Keratinocyte (primary cell): ENCODE measurements at regions not wholly inside any gene's neighbourhood (a gene's known extent, or its start where the extent isn't known, plus 50 kb on each side); places are given as distances from the start of the nearest gene placed in this dataset.

Source experiments
- DNase-seq: peaks from one replicate; pipeline ENCODE4 v3.0.0-alpha.2; 2011; ENCODE audit warnings: low read depth, missing footprints, low spot score
- FAIRE-seq: peaks from 2 replicates; lab custom pipeline; 2011; peaks lifted over from hg19 to GRCh38; lab: Jason Lieb, UNC
- H2AFZ ChIP-seq: 2 replicates; pipeline ENCODE4 v1.6.0; 2012; ENCODE audit warnings: low read length, control low read depth, inconsistent platforms; ENCODE audit not compliant: control insufficient read depth
- H3K27ac ChIP-seq: 2 replicates; pipeline ENCODE4 v1.5.1; 2011; ENCODE audit warnings: low read length; ENCODE audit not compliant: control insufficient read depth, insufficient read depth
- H3K27me3 ChIP-seq: 3 replicates; pipeline ENCODE4 v1.6.0; 2011; ENCODE audit warnings: low read length; ENCODE audit not compliant: control insufficient read depth, insufficient read depth; ENCODE audit errors: extremely low read depth
- H3K36me3 ChIP-seq, 2 experiments: 2 replicates in 1 of 2; 3 replicates in 1 of 2; pipeline ENCODE4 v1.5.1; 2011; ENCODE audit warnings: low read length in 2 of 2, mild to moderate bottlenecking in 1 of 2; ENCODE audit not compliant: control insufficient read depth in 2 of 2, insufficient read depth in 2 of 2; ENCODE audit errors: extremely low read depth in 1 of 2
- H3K4me1 ChIP-seq: 3 replicates; pipeline ENCODE4 v1.5.1; 2011; ENCODE audit warnings: low read length; ENCODE audit not compliant: control insufficient read depth, insufficient read depth; ENCODE audit errors: extremely low read depth
- H3K4me2 ChIP-seq: 3 replicates; pipeline ENCODE4 v1.6.0; 2011; ENCODE audit warnings: low read depth, low read length; ENCODE audit not compliant: control insufficient read depth, insufficient read depth; ENCODE audit errors: extremely low read depth
- H3K4me3 ChIP-seq, 3 experiments: fragments of 200-600 bp in 1 of 3; sonication (generic) in 1 of 3; 2 replicates in 2 of 3; 3 replicates in 1 of 3; pipeline ENCODE4 v1.5.1; 2011 to 2016; ENCODE audit warnings: low read length in 3 of 3, mild to moderate bottlenecking in 3 of 3, control low read depth in 2 of 3, inconsistent platforms in 1 of 3, low read depth in 1 of 3, mixed read lengths in 1 of 3, mixed run types in 1 of 3, moderate library complexity in 1 of 3; ENCODE audit not compliant: control insufficient read depth in 2 of 3, insufficient read depth in 2 of 3; ENCODE audit errors: extremely low read depth in 1 of 3
- H3K79me2 ChIP-seq: 2 replicates; pipeline ENCODE4 v1.6.0; 2012; ENCODE audit warnings: low read length; ENCODE audit not compliant: control insufficient read depth, insufficient read depth
- H3K9ac ChIP-seq: 3 replicates; pipeline ENCODE4 v1.6.0; 2011; ENCODE audit warnings: low read length; ENCODE audit not compliant: control insufficient read depth, insufficient read depth; ENCODE audit errors: extremely low read depth
- H3K9me1 ChIP-seq: 3 replicates; pipeline ENCODE4 v1.6.0; 2011; ENCODE audit warnings: low read length; ENCODE audit not compliant: control insufficient read depth, insufficient read depth; ENCODE audit errors: extremely low read depth
- H3K9me3 ChIP-seq: 2 replicates; pipeline ENCODE4 v1.5.1; 2012; ENCODE audit warnings: low read depth, low read length; ENCODE audit not compliant: control insufficient read depth
- H4K20me1 ChIP-seq: 3 replicates; pipeline ENCODE4 v1.6.0; 2011; ENCODE audit warnings: low read length; ENCODE audit not compliant: control insufficient read depth, insufficient read depth; ENCODE audit errors: extremely low read depth
- EZH2 ChIP-seq: IDR thresholded peaks from one replicate; pipeline ENCODE4 v1.6.1; 2012; ENCODE audit warnings: inconsistent platforms, mild to moderate bottlenecking, low read length, moderate library complexity
- dilution Hi-C: fragments of 300-500 bp; cut with MboI; formaldehyde crosslinking; loops from one replicate; pipeline ENCODE4 v1.7.0; 2020; ENCODE audit warnings: low sequenced_read_pairs; ENCODE audit not compliant: extremely low pct_ligation_motif_present
- TF ChIP-seq, protein P1 (sequence below), 3 experiments: IDR thresholded peaks in 1 of 3; conservative IDR thresholded peaks in 1 of 3; optimal IDR thresholded peaks in 1 of 3; 2 replicates in 2 of 3; 3 replicates in 1 of 3; pipeline versions ENCODE3 to v1.5.1; 2011; ENCODE audit warnings: low read length in 3 of 3, mild to moderate bottlenecking in 3 of 3, moderate library complexity in 2 of 3, control low read depth in 1 of 3, inconsistent platforms in 1 of 3; ENCODE audit not compliant: insufficient read depth in 2 of 3; ENCODE audit errors: extremely low read depth in 1 of 3

DNA sequence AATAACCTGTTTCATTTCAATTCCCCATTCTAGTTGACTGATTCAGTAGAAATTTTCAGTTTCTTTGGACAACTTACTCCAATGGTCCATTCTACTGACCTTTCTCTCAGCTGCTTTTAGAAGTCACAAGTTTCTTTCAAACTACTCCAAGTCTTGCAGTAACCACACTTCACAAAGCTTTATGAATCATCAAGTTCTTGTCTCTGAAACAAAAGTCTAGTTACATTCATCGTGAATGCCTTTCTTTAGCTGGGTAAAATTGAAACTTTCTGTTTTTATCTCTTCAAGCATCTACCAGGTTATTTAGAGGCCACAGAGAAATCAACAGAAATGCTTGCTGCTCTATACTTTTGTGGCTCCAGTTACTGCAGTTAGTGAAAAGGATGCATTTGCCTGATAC lies 405.4 kb downstream of the TMEM232 start:
- dilution Hi-C loops = no loop called here
- H3K4me2 ChIP-seq = no peak overlapping the region

DNA sequence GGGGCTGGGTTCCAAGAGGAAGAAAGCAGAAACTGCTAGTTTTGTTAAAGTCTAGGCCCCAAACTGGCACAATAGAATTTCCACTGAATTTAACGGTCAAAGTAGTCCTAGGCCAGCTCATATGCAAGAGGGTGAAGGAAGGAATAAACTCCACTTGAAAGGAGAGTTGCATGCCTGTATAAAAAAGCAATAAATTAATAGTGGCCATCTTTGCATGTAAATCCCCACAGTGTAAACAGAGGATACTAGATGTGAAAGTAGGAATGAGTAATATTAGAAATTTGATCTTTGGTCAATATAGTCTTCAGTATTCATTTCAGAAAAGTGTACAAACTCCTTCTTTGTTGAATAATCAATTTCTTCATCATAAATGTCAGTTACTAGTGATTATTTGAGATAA lies 403.1 kb downstream of the TMEM232 start:
- no peak overlapping the region for H3K9ac ChIP-seq
- H4K20me1 ChIP-seq = no peaks in the 10 kb centered on the region
- no peaks in the 10 kb centered on the region for H3K4me1 ChIP-seq
- H3K27ac ChIP-seq = no peak overlapping the region
- no peaks in the 10 kb centered on the region for H3K9me1 ChIP-seq
- no peak overlapping the region for H3K4me2 ChIP-seq
- no peak for FAIRE-seq
- no peak overlapping the region for H2AFZ ChIP-seq
- no peaks in the 10 kb centered on the region for H3K36me3 ChIP-seq
- no peak for DNase-seq
- no peaks in the 10 kb centered on the region for H3K79me2 ChIP-seq
- no peaks in the 10 kb centered on the region for H3K9me3 ChIP-seq
- no peaks in the 10 kb centered on the region for H3K27me3 ChIP-seq
- no peak overlapping the region for H3K4me3 ChIP-seq
- TF ChIP-seq, protein P1, sequence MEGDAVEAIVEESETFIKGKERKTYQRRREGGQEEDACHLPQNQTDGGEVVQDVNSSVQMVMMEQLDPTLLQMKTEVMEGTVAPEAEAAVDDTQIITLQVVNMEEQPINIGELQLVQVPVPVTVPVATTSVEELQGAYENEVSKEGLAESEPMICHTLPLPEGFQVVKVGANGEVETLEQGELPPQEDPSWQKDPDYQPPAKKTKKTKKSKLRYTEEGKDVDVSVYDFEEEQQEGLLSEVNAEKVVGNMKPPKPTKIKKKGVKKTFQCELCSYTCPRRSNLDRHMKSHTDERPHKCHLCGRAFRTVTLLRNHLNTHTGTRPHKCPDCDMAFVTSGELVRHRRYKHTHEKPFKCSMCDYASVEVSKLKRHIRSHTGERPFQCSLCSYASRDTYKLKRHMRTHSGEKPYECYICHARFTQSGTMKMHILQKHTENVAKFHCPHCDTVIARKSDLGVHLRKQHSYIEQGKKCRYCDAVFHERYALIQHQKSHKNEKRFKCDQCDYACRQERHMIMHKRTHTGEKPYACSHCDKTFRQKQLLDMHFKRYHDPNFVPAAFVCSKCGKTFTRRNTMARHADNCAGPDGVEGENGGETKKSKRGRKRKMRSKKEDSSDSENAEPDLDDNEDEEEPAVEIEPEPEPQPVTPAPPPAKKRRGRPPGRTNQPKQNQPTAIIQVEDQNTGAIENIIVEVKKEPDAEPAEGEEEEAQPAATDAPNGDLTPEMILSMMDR (optimal IDR thresholded peaks at IDR 0.05 in 1 of 3, IDR thresholded peaks at IDR 0.05 in 1 of 3, conservative IDR thresholded peaks at IDR 0.05 in 1 of 3; ENCODE audit: extremely low read depth in 1 of 3, insufficient read depth in 2 of 3, low read length in 3 of 3) = no peak
- TF ChIP-seq EZH2 = no peak
- dilution Hi-C loops = no loop called here

More for the DNA sequence above, 405.4 kb downstream of the TMEM232 start:
- no peak for TF ChIP-seq EZH2
- TF ChIP-seq, protein P1 (optimal IDR thresholded peaks at IDR 0.05 in 1 of 3, IDR thresholded peaks at IDR 0.05 in 1 of 3, conservative IDR thresholded peaks at IDR 0.05 in 1 of 3; ENCODE audit: extremely low read depth in 1 of 3, insufficient read depth in 2 of 3, low read length in 3 of 3) = no peak
- H3K79me2 ChIP-seq = no peaks in the 10 kb centered on the region
- H3K27ac ChIP-seq = no peak overlapping the region
- no peak overlapping the region for H2AFZ ChIP-seq
- FAIRE-seq (no peak), DNase-seq (no peak)
- H3K4me1 ChIP-seq = no peaks in the 10 kb centered on the region
- H3K4me3 ChIP-seq = no peak overlapping the region
- H3K9ac ChIP-seq = no peak overlapping the region
- H4K20me1 ChIP-seq = no peaks in the 10 kb centered on the region
- no peaks in the 10 kb centered on the region for H3K9me1 ChIP-seq
- H3K9me3 ChIP-seq = no peaks in the 10 kb centered on the region
- no peaks in the 10 kb centered on the region for H3K36me3 ChIP-seq
- H3K27me3 ChIP-seq = no peaks in the 10 kb centered on the region
